ENCODE measurements at regions not wholly inside any gene's neighbourhood (a gene's known extent, or its start where the extent isn't known, plus 50 kb on each side); places are given as distances from the start of the nearest gene placed in this dataset.

GRCh38 chrX:33330798-33331197 lies 119.4 kb upstream of the DMD start:
- Histone ChIP-seq H3K27ac (ENCODE audit: low read depth, low read length) (no peak overlapping the region), H3K36me3 (ENCODE audit: insufficient read depth, low read length) (no peaks in the 10 kb centered on the region), H3K9me3 (ENCODE audit: low read length) (no peaks in the 10 kb centered on the region), H3K4me3 (ENCODE audit: low read depth in 1 of 2, low read length in 2 of 2) (no peak overlapping the region), H3K9ac (ENCODE audit: low read length) (no peak overlapping the region), H3K4me1 (ENCODE audit: insufficient read depth, low read length) (no peaks in the 10 kb centered on the region), H3K27me3 (ENCODE audit: control insufficient read depth in 1 of 2, insufficient read depth in 2 of 2, low read length in 2 of 2) (no peaks in the 10 kb centered on the region)

- no peaks in the 10 kb centered on the region for H3K4me1 ChIP-seq (ENCODE audit: insufficient read depth, low read length)
- H3K9me3 ChIP-seq (ENCODE audit: low read length): no peaks in the 10 kb centered on the region
Measured at GRCh38 chrX:33324099-33324498, 112.8 kb upstream of the DMD start.

GRCh38 chrX:33307911-33308354 lies 96.6 kb upstream of the DMD start:
- Histone ChIP-seq H3K27ac (ENCODE audit: low read depth, low read length) (no peak overlapping the region), H3K27me3 (ENCODE audit: control insufficient read depth in 1 of 2, insufficient read depth in 2 of 2, low read length in 2 of 2) (no peaks in the 10 kb centered on the region), H3K9me3 (ENCODE audit: low read length) (no peaks in the 10 kb centered on the region), H3K9ac (ENCODE audit: low read length) (no peak overlapping the region), H3K4me1 (ENCODE audit: insufficient read depth, low read length) (no peaks in the 10 kb centered on the region), H3K4me3 (ENCODE audit: low read depth in 1 of 2, low read length in 2 of 2) (no peak overlapping the region), H3K36me3 (ENCODE audit: insufficient read depth, low read length) (no peaks in the 10 kb centered on the region)

More at GRCh38 chrX:33324099-33324498, 112.8 kb upstream of the DMD start:
- Histone ChIP-seq H3K27ac (ENCODE audit: low read depth, low read length) (no peak overlapping the region), H3K4me3 (ENCODE audit: low read depth in 1 of 2, low read length in 2 of 2) (no peak overlapping the region), H3K9ac (ENCODE audit: low read length) (no peak overlapping the region), H3K27me3 (ENCODE audit: control insufficient read depth in 1 of 2, insufficient read depth in 2 of 2, low read length in 2 of 2) (no peaks in the 10 kb centered on the region), H3K36me3 (ENCODE audit: insufficient read depth, low read length) (no peaks in the 10 kb centered on the region)

- no peaks in the 10 kb centered on the region for H3K36me3 ChIP-seq (ENCODE audit: insufficient read depth, low read length)
- H3K4me3 ChIP-seq (ENCODE audit: low read depth in 1 of 2, low read length in 2 of 2): no peak overlapping the region
- no peaks in the 10 kb centered on the region for H3K27me3 ChIP-seq (ENCODE audit: control insufficient read depth in 1 of 2, insufficient read depth in 2 of 2, low read length in 2 of 2)
- H3K4me1 ChIP-seq (ENCODE audit: insufficient read depth, low read length): no peaks in the 10 kb centered on the region
- H3K9ac ChIP-seq (ENCODE audit: low read length): no peak overlapping the region
- no peaks in the 10 kb centered on the region for H3K9me3 ChIP-seq (ENCODE audit: low read length)
- no peak overlapping the region for H3K27ac ChIP-seq (ENCODE audit: low read depth, low read length)
Measured at GRCh38 chrX:33298622-33299021, 87.3 kb upstream of the DMD start.

DNA sequence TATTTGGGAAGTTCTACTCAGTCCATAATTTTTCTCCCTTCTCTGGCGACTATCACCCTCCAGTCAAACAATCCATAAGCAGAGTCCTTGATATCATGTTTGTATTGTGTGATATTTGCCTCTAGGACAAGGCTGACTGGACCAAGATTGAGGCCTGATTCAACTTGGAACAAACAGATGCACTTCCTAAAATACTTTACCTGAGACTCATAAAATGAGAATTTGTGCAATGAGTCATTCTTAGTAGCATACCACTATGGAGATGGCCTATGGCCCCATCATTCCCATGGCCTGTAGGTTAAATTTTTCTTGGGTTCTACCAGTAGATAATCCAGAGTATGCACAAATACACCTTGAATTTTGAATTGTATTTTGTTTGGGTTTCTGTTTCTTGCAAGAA lies 74.2 kb upstream of the DMD start:
- H3K36me3 ChIP-seq (ENCODE audit: insufficient read depth, low read length): no peaks in the 10 kb centered on the region
- H3K27ac ChIP-seq (ENCODE audit: low read depth, low read length): no peak overlapping the region
- no peaks in the 10 kb centered on the region for H3K27me3 ChIP-seq (ENCODE audit: control insufficient read depth in 1 of 2, insufficient read depth in 2 of 2, low read length in 2 of 2)
- no peaks in the 10 kb centered on the region for H3K4me1 ChIP-seq (ENCODE audit: insufficient read depth, low read length)
- H3K9me3 ChIP-seq (ENCODE audit: low read length): no peaks in the 10 kb centered on the region
- no peak overlapping the region for H3K4me3 ChIP-seq (ENCODE audit: low read depth in 1 of 2, low read length in 2 of 2)
- H3K9ac ChIP-seq (ENCODE audit: low read length): no peak overlapping the region

DNA sequence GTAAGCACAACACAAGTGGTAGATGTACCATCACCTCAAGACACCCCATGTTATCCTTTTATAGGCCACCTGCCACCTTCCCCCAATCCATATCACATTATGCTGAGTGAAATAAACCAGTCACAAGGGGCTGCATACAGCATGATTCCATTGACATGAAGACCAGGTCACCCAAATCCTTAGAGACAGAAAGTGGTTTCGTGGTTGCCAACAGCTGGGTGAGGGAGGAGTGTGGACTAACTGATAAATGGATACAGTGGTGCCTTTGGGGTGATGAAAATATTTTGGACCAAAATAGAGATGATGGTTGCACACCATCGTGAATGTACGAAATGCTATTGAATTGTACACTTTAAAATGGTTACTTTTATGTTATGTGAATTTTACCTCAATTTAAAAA lies 65.7 kb upstream of the DMD start:
- no peaks in the 10 kb centered on the region for H3K36me3 ChIP-seq (ENCODE audit: insufficient read depth, low read length)
- H3K27ac ChIP-seq (ENCODE audit: low read depth, low read length): no peak overlapping the region
- no peak overlapping the region for H3K4me3 ChIP-seq (ENCODE audit: low read depth in 1 of 2, low read length in 2 of 2)
- H3K9ac ChIP-seq (ENCODE audit: low read length): no peak overlapping the region
- no peaks in the 10 kb centered on the region for H3K4me1 ChIP-seq (ENCODE audit: insufficient read depth, low read length)
- no peaks in the 10 kb centered on the region for H3K27me3 ChIP-seq (ENCODE audit: control insufficient read depth in 1 of 2, insufficient read depth in 2 of 2, low read length in 2 of 2)
- no peaks in the 10 kb centered on the region for H3K9me3 ChIP-seq (ENCODE audit: low read length)

- Histone ChIP-seq H3K27ac (ENCODE audit: low read depth, low read length) (no peak overlapping the region), H3K4me1 (ENCODE audit: insufficient read depth, low read length) (no peaks in the 10 kb centered on the region), H3K27me3 (ENCODE audit: control insufficient read depth in 1 of 2, insufficient read depth in 2 of 2, low read length in 2 of 2) (no peaks in the 10 kb centered on the region), H3K9ac (ENCODE audit: low read length) (no peak overlapping the region), H3K9me3 (ENCODE audit: low read length) (no peaks in the 10 kb centered on the region), H3K36me3 (ENCODE audit: insufficient read depth, low read length) (no peaks in the 10 kb centered on the region), H3K4me3 (ENCODE audit: low read depth in 1 of 2, low read length in 2 of 2) (no peak overlapping the region)
Measured at GRCh38 chrX:33273535-33273934, 62.2 kb upstream of the DMD start.

DNA sequence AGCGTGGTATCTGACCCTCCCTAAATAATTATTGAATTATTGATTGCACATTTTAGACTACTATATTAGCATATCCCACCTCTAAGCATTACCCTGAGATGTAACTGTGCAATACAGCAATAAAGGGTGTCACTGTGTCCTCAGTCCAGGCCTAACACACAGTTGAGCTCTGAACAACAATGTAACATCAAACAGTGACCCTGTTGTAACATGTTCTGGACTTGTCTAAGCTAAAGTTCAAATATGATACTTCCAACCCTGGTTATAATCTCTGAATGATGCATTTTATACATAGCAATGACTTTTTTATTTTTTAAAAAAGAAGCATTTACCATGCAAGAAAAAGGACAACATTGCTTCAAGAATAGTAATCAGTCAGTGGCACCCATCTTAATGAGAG lies 61.6 kb upstream of the DMD start:
- Histone ChIP-seq H3K36me3 (ENCODE audit: insufficient read depth, low read length) (no peaks in the 10 kb centered on the region), H3K27ac (ENCODE audit: low read depth, low read length) (no peak overlapping the region), H3K9ac (ENCODE audit: low read length) (no peak overlapping the region), H3K4me1 (ENCODE audit: insufficient read depth, low read length) (no peaks in the 10 kb centered on the region), H3K9me3 (ENCODE audit: low read length) (no peaks in the 10 kb centered on the region), H3K27me3 (ENCODE audit: control insufficient read depth in 1 of 2, insufficient read depth in 2 of 2, low read length in 2 of 2) (no peaks in the 10 kb centered on the region), H3K4me3 (ENCODE audit: low read depth in 1 of 2, low read length in 2 of 2) (no peak overlapping the region)

All from muscle layer of colon (tissue), 2 donors.